Adrenal gland (tissue), 9 donors: ENCODE measurements at regions not wholly inside any gene's neighbourhood (a gene's known extent, or its start where the extent isn't known, plus 50 kb on each side); places are given as distances from the start of the nearest gene placed in this dataset.

ENCODE experiments used
- DNase-seq, 7 donors: peaks; one replicate each; pipeline ENCODE4 v3.0.0-alpha.2; 2019 to 2020
- H3K27ac ChIP-seq, 5 donors: fragments of 200-600 bp; sonication (generic) in 4 of 5; 1 replicate in 3 of 5; 2 replicates in 2 of 5; pipeline versions ENCODE4 v1.5.1 to v1.8.0; 2016 to 2020; ENCODE audit warnings: mild to moderate bottlenecking in 1 of 5
- H3K27me3 ChIP-seq: fragments of 200-600 bp; 2 replicates; pipeline ENCODE4 v1.8.0; 2021
- H3K36me3 ChIP-seq, 2 donors: fragments of 200-600 bp; replicated peaks in 1 of 2; 1 replicate in 1 of 2; 2 replicates in 1 of 2; pipeline versions ENCODE4 v1.5.1 to v1.8.0; 2018 to 2022
- H3K4me1 ChIP-seq, 2 donors: fragments of 200-600 bp; replicated peaks in 1 of 2; 1 replicate in 1 of 2; 2 replicates in 1 of 2; pipeline versions ENCODE4 v1.5.1 to v1.8.0; 2018 to 2021
- H3K4me3 ChIP-seq, 4 donors: fragments of 200-600 bp; sonication (generic) in 3 of 4; one replicate each; pipeline ENCODE4 v1.5.1; 2016 to 2018
- H3K9me3 ChIP-seq, 3 donors: fragments of 200-600 bp; sonication (generic) in 1 of 3; replicated peaks in 1 of 3; 1 replicate in 2 of 3; 2 replicates in 1 of 3; pipeline versions ENCODE4 v1.5.1 to v1.8.0; 2016 to 2021
- POLR2A ChIP-seq, 2 donors: fragments of 450-650 bp; IDR thresholded peaks; one replicate each; pipeline ENCODE4 v1.6.1; 2017; ENCODE audit warnings: antibody characterized with exemption in 2 of 2, mild to moderate bottlenecking in 2 of 2, moderate library complexity in 1 of 2
- WGBS, 4 donors: extraction: QIAGEN DNeasy Blood & Tissue Kit in 2 of 4; methylation state at CpG; one replicate each; pipeline versions ENCODE4 v1.1.5 to v1.1.7; 2013 to 2017; 5-methylcytosine and 5-hydroxymethylcytosine counted together
- intact Hi-C, 2 donors: fragments of 100-400 bp; cut with DNase I; formaldehyde crosslinking; loops; one replicate each; pipeline versions ENCODE4 v1.14.1 to v1.15.0; 2022 to 2023
- TF ChIP-seq, protein P1 (sequence below), 6 experiments: fragments of 450-650 bp in 4 of 6; fragments of 200-600 bp in 2 of 6; sonication (generic) in 1 of 6; IDR thresholded peaks; 1 replicate in 5 of 6; 2 replicates in 1 of 6; pipeline versions ENCODE4 v1.5.1 to v1.8.0; 2016 to 2021; ENCODE audit warnings: antibody characterized with exemption in 6 of 6, mild to moderate bottlenecking in 2 of 6, moderate library complexity in 1 of 6
- donor health status: healthy with polysubstance abuse.
- donor health status: Bipolar disorder and iron deficiency.
- donor health status: DM: yes; HTN: yes; CAD: no.
- donor health status: DM: no; HTN: no; CAD: no.
- donor health status: DM: no; HTN: no; CAD: no.

DNA sequence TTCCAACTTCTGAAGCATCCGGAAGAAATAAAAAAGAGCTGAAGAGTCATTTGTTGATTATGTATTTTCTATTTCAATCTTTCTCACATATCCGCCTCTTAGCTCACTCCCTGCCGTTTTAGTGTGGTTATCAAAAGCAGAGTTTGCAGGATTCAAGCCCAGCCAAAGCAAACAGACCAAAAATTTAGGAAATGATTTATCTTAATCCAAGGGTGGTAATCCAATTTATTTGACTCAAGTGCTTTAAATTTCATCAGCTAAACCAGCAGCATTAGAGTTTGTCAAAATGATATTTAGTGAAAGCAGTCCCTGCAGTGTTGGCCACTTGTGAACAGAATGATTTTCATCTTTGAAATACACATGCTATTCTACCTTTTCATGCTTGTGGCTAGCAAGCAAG is 129.3 kb upstream of the CCDC68 start:
- WGBS, 4 donors: 34 to 63% (median 47%) methylated on average over 3 of the region's 3 CpGs
- intact Hi-C loops: no loop called here
- Histone ChIP-seq H3K27ac (peak overlapping the region in 1 of 5 donors; percentile 15), H3K4me1 (no peaks in the 10 kb centered on the region), H3K9me3 (no peaks in the 10 kb centered on the region), H3K36me3 (no peaks in the 10 kb centered on the region), H3K4me3 (no peak overlapping the region), H3K27me3 (no peaks in the 10 kb centered on the region)
- TF ChIP-seq, protein P1, sequence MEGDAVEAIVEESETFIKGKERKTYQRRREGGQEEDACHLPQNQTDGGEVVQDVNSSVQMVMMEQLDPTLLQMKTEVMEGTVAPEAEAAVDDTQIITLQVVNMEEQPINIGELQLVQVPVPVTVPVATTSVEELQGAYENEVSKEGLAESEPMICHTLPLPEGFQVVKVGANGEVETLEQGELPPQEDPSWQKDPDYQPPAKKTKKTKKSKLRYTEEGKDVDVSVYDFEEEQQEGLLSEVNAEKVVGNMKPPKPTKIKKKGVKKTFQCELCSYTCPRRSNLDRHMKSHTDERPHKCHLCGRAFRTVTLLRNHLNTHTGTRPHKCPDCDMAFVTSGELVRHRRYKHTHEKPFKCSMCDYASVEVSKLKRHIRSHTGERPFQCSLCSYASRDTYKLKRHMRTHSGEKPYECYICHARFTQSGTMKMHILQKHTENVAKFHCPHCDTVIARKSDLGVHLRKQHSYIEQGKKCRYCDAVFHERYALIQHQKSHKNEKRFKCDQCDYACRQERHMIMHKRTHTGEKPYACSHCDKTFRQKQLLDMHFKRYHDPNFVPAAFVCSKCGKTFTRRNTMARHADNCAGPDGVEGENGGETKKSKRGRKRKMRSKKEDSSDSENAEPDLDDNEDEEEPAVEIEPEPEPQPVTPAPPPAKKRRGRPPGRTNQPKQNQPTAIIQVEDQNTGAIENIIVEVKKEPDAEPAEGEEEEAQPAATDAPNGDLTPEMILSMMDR (IDR thresholded peaks at IDR 0.05): no peak
- no peak for TF ChIP-seq POLR2A (IDR thresholded peaks at IDR 0.05)
- no peak for DNase-seq

DNA sequence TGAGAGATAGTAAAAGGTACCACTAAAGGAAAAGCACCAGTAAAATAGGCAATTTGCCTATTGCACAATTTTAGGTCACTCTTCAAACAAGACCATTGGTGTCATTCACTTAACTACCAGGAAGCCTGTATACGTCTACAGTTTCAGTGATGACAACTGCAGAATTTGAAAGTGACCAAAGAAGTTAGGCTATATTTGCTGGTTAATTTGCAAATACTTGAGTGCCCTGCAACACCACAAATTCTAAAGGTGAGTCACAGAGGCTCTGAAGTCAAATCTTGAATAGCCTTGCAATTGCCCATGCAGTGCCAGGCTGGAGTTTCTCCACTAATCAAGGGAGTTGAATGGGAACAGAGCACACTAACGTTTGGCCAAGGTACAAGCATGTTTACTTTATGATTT is 128.7 kb upstream of the CCDC68 start:
- Histone ChIP-seq H3K9me3 (no peaks in the 10 kb centered on the region), H3K27ac (no peak overlapping the region), H3K27me3 (no peaks in the 10 kb centered on the region), H3K4me1 (no peaks in the 10 kb centered on the region), H3K4me3 (no peak overlapping the region), H3K36me3 (no peaks in the 10 kb centered on the region)
- TF ChIP-seq, protein P1 (IDR thresholded peaks at IDR 0.05): no peak
- TF ChIP-seq POLR2A (IDR thresholded peaks at IDR 0.05): no peak
- intact Hi-C loops: no loop called here
- WGBS, 4 donors: 34 to 41% (median 40%) methylated on average over 2 of the region's 2 CpGs
- DNase-seq: no peak

DNA sequence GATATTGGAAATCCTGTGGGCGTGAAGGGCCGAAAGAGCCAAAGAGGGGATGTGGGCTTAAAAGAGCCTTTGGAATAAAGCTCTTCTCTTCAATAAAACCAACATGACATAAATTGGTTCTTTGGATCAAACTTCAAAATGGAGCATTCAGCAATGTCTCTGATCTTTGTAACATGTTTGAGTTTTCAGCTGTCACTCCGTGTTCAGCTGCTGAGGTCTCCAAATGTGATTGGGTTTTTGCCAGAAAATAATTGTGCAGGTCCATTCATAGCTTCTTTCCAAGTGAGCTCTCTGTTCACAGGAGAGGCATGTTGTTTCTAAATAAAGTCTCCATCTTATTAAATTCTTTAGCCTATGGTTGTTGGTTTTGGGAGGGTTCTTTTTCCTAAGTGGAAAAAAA is 127.6 kb upstream of the CCDC68 start:
- intact Hi-C loops: no loop called here
- no peak for TF ChIP-seq POLR2A (IDR thresholded peaks at IDR 0.05)
- TF ChIP-seq, protein P1 (IDR thresholded peaks at IDR 0.05): no peak
- no peak for DNase-seq
- Histone ChIP-seq H3K4me1 (no peaks in the 10 kb centered on the region), H3K27ac (no peak overlapping the region), H3K27me3 (no peaks in the 10 kb centered on the region), H3K36me3 (no peaks in the 10 kb centered on the region), H3K9me3 (no peaks in the 10 kb centered on the region), H3K4me3 (no peak overlapping the region)
- WGBS, 4 donors: 86 to 92% (median 87%) methylated on average over 3 of the region's 3 CpGs

DNA sequence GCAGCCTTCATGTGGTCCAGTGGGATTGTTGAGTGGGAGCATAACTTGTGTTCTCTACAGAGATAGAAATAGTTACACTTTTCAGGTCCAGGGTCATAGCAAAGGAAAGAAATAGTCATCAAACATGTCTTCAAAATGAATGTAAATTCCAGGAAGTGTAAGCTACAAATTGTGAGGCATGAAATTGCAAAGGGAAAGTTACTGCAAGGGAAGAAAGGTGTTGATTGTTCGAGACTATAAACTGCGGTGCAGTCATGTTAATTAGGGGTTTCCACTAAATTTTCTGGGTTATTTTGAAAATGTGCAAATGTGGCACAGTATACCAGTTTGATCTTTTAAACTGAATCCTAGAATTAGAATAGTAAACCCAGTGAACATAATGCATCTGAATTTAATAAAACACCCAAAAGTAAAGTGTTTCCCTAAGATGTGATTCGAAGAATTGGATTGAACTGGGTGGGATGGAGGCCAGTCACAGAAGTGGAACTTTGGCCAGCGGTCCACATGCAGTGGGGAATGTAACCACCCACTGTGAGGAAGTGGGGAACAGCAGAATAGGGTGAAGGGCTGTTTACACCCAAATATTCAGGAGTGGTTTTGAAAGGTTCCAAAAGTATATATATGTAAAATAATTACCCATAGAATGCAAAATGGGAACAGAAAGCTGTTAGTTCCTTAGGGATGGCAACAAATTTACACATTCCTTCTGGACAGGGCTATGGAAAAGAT is 126.5 kb upstream of the CCDC68 start:
- H3K27ac ChIP-seq: no peak overlapping the region
- TF ChIP-seq, protein P1 (IDR thresholded peaks at IDR 0.05): no peak
- TF ChIP-seq POLR2A (IDR thresholded peaks at IDR 0.05): no peak
- no peak for DNase-seq
- no peaks in the 10 kb centered on the region for H3K27me3 ChIP-seq
- intact Hi-C loops: no loop called here
- H3K4me1 ChIP-seq: no peaks in the 10 kb centered on the region
- H3K4me3 ChIP-seq: no peak overlapping the region
- no peaks in the 10 kb centered on the region for H3K9me3 ChIP-seq
- WGBS, 4 donors: 77 to 88% (median 86%) methylated on average over 4 of the region's 4 CpGs
- H3K36me3 ChIP-seq: no peaks in the 10 kb centered on the region
